A549 (cell line): ENCODE measurements at regions not wholly inside any gene's neighbourhood (a gene's known extent, or its start where the extent isn't known, plus 50 kb on each side); places are given as distances from the start of the nearest gene placed in this dataset.

Experiments
- ATAC-seq, 2 experiments: fragments of 200-7000 bp in 1 of 2; fragments of >200 bp in 1 of 2; cut with Nextera tagmentation in 1 of 2; cut with Tn5 transposase in 1 of 2; 3 replicates each; pipeline versions ENCODE4 v1.8.0 to v1.9.1; 2018 to 2020; ENCODE audit warnings: mild to moderate bottlenecking in 1 of 2, moderate library complexity in 1 of 2
- CTCF ChIA-PET: fragments of 300-600 bp; sonication (Branson Sonifier 250); formaldehyde crosslinking; extraction: SDS; loops from one replicate; lab custom pipeline; 2021; ENCODE audit warnings: antibody characterized with exemption, inconsistent platforms; lab: Yijun Ruan, JAX
- POLR2A ChIA-PET: fragments of 350-600 bp; formaldehyde crosslinking; extraction: SDS; loops from one replicate; lab custom pipeline; 2021; ENCODE audit warnings: antibody characterized with exemption, inconsistent platforms; lab: Yijun Ruan, JAX
- DNase-seq, 2 experiments: peaks; one replicate each; pipeline versions ENCODE4 v3.0.0 to v3.0.0-alpha.2; 2011 to 2016; ENCODE audit warnings: low read depth in 1 of 2, low spot score in 1 of 2
- FAIRE-seq: peaks from 2 replicates; lab custom pipeline; 2011; peaks lifted over from hg19 to GRCh38; lab: Jason Lieb, UNC
- H3K27ac ChIP-seq, 2 experiments: fragments of >200 bp; sonication (Bioruptor Twin); formaldehyde crosslinking; 3 replicates each; pipeline ENCODE4 v1.5.1; 2016 to 2017
- H3K4me1 ChIP-seq: fragments of >200 bp; sonication (Bioruptor Twin); formaldehyde crosslinking; 3 replicates; pipeline ENCODE4 v1.6.1; 2016
- H3K4me2 ChIP-seq: fragments of >200 bp; sonication (Bioruptor Twin); formaldehyde crosslinking; 3 replicates; pipeline ENCODE4 v1.6.1; 2016
- H3K4me3 ChIP-seq: fragments of >200 bp; sonication (Bioruptor Twin); formaldehyde crosslinking; 3 replicates; pipeline ENCODE4 v1.5.1; 2016
- H3K9me3 ChIP-seq: fragments of >200 bp; sonication (Bioruptor Twin); formaldehyde crosslinking; 3 replicates; pipeline ENCODE4 v1.6.1; 2016
- EHF ChIP-seq: fragments of 250-450 bp; sonication (Bioruptor Pico); IDR thresholded peaks from 2 replicates; pipeline ENCODE4 v1.5.0; 2020; ENCODE audit warnings: mild to moderate bottlenecking
- EHMT2 ChIP-seq: fragments of 200-600 bp; sonication (generic); IDR thresholded peaks from 2 replicates; pipeline ENCODE4 v1.6.1; 2016; ENCODE audit warnings: antibody characterized with exemption, low read depth, mild to moderate bottlenecking, moderate library complexity
- EP300 ChIP-seq, 2 experiments: fragments of >200 bp; sonication (Bioruptor Twin); formaldehyde crosslinking; IDR thresholded peaks; 2 replicates in 1 of 2; 3 replicates in 1 of 2; pipeline ENCODE4 v1.6.1; 2016 to 2017
- HOXA7 ChIP-seq: fragments of 250-450 bp; sonication (Bioruptor Pico); IDR thresholded peaks from 2 replicates; pipeline ENCODE4 v1.5.0; 2020; ENCODE audit warnings: mild to moderate bottlenecking, moderate library complexity
- HOXB13 ChIP-seq: fragments of 250-450 bp; sonication (Bioruptor Pico); IDR thresholded peaks from 2 replicates; pipeline ENCODE4 v1.5.0; 2020; ENCODE audit warnings: low read depth, mild to moderate bottlenecking, moderate library complexity
- HOXB5 ChIP-seq: fragments of 250-450 bp; sonication (Bioruptor Pico); IDR thresholded peaks from 2 replicates; pipeline ENCODE4 v1.5.0; 2020; ENCODE audit warnings: mild to moderate bottlenecking, moderate library complexity
- KDM5A ChIP-seq: fragments of 200-600 bp; sonication (generic); IDR thresholded peaks from 2 replicates; pipeline ENCODE4 v1.6.1; 2016; ENCODE audit warnings: antibody characterized with exemption, mild to moderate bottlenecking
- MYC ChIP-seq: IDR thresholded peaks from 2 replicates; pipeline ENCODE4 v1.6.1; 2012; ENCODE audit warnings: mild to moderate bottlenecking, inconsistent platforms, low read length, improper control_type of control experiment, borderline replicate concordance
- NFE2L2 ChIP-seq: fragments of 150-350 bp; conservative IDR thresholded peaks from 2 replicates; pipeline ENCODE4 v1.6.1; 2014; ENCODE audit warnings: low read length
- NPAS2 ChIP-seq: fragments of 250-450 bp; sonication (Bioruptor Pico); IDR thresholded peaks from 2 replicates; pipeline ENCODE4 v1.8.0; 2022; ENCODE audit warnings: mild to moderate bottlenecking, moderate library complexity, borderline replicate concordance
- POLR2A ChIP-seq: IDR thresholded peaks from 2 replicates; pipeline ENCODE4 v1.6.1; 2012; ENCODE audit warnings: mild to moderate bottlenecking, low read length
- TP53 ChIP-seq: fragments of 250-450 bp; sonication (Bioruptor Pico); IDR thresholded peaks from 2 replicates; pipeline ENCODE4 v1.5.0; 2021; ENCODE audit warnings: mild to moderate bottlenecking, moderate library complexity
- ZFP36 ChIP-seq: fragments of 450-650 bp; IDR thresholded peaks from 2 replicates; pipeline ENCODE4 v1.6.1; 2014; ENCODE audit warnings: borderline replicate concordance; ENCODE audit not compliant: partially characterized antibody
- WGBS: methylation state at CpG from one replicate; pipeline ENCODE4 v1.1.6; 2017; ENCODE audit errors: missing lambda C conversion rate; 5-methylcytosine and 5-hydroxymethylcytosine counted together
- TF ChIP-seq, protein P1 (sequence below): fragments of 200-600 bp; sonication (generic); IDR thresholded peaks from 2 replicates; pipeline ENCODE4 v1.6.1; 2016; ENCODE audit warnings: antibody characterized with exemption, mild to moderate bottlenecking, moderate library complexity
- TF ChIP-seq, protein P2 (sequence below): fragments of >200 bp; sonication (Bioruptor Twin); formaldehyde crosslinking; IDR thresholded peaks from 3 replicates; pipeline ENCODE4 v1.5.1; 2016
- TF ChIP-seq, protein P3 (sequence below): fragments of >200 bp; sonication (Bioruptor Twin); formaldehyde crosslinking; IDR thresholded peaks from 3 replicates; pipeline ENCODE4 v1.6.1; 2016
- TF ChIP-seq, protein P4 (sequence below): fragments of >200 bp; sonication (Bioruptor Twin); formaldehyde crosslinking; IDR thresholded peaks from 2 replicates; pipeline ENCODE4 v1.6.1; 2016

GRCh38 chr4:20443015-20443805 is 191.5 kb downstream of the SLIT2 start (continued):
- TF ChIP-seq, protein P1, sequence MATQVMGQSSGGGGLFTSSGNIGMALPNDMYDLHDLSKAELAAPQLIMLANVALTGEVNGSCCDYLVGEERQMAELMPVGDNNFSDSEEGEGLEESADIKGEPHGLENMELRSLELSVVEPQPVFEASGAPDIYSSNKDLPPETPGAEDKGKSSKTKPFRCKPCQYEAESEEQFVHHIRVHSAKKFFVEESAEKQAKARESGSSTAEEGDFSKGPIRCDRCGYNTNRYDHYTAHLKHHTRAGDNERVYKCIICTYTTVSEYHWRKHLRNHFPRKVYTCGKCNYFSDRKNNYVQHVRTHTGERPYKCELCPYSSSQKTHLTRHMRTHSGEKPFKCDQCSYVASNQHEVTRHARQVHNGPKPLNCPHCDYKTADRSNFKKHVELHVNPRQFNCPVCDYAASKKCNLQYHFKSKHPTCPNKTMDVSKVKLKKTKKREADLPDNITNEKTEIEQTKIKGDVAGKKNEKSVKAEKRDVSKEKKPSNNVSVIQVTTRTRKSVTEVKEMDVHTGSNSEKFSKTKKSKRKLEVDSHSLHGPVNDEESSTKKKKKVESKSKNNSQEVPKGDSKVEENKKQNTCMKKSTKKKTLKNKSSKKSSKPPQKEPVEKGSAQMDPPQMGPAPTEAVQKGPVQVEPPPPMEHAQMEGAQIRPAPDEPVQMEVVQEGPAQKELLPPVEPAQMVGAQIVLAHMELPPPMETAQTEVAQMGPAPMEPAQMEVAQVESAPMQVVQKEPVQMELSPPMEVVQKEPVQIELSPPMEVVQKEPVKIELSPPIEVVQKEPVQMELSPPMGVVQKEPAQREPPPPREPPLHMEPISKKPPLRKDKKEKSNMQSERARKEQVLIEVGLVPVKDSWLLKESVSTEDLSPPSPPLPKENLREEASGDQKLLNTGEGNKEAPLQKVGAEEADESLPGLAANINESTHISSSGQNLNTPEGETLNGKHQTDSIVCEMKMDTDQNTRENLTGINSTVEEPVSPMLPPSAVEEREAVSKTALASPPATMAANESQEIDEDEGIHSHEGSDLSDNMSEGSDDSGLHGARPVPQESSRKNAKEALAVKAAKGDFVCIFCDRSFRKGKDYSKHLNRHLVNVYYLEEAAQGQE: no peak
- TF ChIP-seq HOXA7 (CRISPR knock-in tag) (no peak), NPAS2 (no peak)
- TF ChIP-seq, protein P2, sequence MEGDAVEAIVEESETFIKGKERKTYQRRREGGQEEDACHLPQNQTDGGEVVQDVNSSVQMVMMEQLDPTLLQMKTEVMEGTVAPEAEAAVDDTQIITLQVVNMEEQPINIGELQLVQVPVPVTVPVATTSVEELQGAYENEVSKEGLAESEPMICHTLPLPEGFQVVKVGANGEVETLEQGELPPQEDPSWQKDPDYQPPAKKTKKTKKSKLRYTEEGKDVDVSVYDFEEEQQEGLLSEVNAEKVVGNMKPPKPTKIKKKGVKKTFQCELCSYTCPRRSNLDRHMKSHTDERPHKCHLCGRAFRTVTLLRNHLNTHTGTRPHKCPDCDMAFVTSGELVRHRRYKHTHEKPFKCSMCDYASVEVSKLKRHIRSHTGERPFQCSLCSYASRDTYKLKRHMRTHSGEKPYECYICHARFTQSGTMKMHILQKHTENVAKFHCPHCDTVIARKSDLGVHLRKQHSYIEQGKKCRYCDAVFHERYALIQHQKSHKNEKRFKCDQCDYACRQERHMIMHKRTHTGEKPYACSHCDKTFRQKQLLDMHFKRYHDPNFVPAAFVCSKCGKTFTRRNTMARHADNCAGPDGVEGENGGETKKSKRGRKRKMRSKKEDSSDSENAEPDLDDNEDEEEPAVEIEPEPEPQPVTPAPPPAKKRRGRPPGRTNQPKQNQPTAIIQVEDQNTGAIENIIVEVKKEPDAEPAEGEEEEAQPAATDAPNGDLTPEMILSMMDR: no peak

DNA sequence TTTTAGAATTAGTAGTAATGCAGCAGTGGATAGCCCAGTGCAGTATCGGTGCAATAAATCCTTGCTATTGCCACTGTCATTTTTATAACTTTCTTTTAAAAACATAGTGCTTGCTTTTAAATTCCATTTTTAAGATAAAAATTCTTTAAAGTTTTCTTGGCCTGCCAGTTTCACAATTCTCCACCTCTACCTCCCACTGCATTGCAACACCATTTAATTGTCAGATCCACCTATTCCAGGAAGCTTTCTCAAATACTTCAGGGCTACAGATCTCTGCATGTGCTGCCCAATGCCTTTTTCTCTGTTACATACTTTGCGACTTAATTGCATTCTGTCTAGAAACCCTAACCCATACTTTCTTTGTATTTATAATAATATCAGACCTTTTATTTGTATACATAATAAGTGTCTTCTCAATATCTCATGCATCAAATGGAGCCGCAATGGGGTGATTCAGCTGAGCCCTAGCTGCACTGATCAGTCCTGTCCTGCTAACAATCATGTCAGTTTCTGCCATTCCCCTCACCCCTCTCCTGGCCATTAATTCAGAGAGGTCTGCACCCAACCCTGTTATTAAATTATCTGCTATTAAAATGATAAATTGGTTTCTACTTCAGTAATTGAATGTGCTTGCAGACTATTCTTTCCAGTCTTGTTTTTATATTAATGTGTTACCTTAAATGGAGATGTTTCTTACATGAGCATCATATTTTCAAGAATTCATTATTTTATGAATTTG is 193.1 kb downstream of the SLIT2 start:
- CTCF ChIA-PET: no interaction called here
- POLR2A ChIA-PET: no interaction called here
- TF ChIP-seq TP53 (no peak), NFE2L2 (no peak), EHMT2 (no peak), HOXB5 (CRISPR knock-in tag) (no peak), KDM5A (no peak), EP300 (IDR thresholded peaks at IDR 0.05) (no peak), ZFP36 (no peak), POLR2A (no peak), EHF (no peak), MYC (no peak), HOXB13 (CRISPR knock-in tag) (no peak)
- TF ChIP-seq, protein P3, sequence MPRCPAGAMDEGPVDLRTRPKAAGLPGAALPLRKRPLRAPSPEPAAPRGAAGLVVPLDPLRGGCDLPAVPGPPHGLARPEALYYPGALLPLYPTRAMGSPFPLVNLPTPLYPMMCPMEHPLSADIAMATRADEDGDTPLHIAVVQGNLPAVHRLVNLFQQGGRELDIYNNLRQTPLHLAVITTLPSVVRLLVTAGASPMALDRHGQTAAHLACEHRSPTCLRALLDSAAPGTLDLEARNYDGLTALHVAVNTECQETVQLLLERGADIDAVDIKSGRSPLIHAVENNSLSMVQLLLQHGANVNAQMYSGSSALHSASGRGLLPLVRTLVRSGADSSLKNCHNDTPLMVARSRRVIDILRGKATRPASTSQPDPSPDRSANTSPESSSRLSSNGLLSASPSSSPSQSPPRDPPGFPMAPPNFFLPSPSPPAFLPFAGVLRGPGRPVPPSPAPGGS: no peak
- TF ChIP-seq, protein P4, sequence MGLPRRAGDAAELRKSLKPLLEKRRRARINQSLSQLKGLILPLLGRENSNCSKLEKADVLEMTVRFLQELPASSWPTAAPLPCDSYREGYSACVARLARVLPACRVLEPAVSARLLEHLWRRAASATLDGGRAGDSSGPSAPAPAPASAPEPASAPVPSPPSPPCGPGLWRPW: no peak
- TF ChIP-seq, protein P1: no peak
- 54% methylated on average over 3 of the region's 3 CpGs for WGBS
- no peak overlapping the region for H3K4me2 ChIP-seq
- ATAC-seq (no peak), DNase-seq (no peak), FAIRE-seq (no peak)
- no peak overlapping the region for H3K4me3 ChIP-seq
- no peaks in the 10 kb centered on the region for H3K9me3 ChIP-seq
- no peak overlapping the region for H3K27ac ChIP-seq
- H3K4me1 ChIP-seq: no peaks in the 10 kb centered on the region
